Thymus (tissue), 11 donors: ENCODE measurements at regions not wholly inside any gene's neighbourhood (a gene's known extent, or its start where the extent isn't known, plus 50 kb on each side); places are given as distances from the start of the nearest gene placed in this dataset.

Source experiments
- DNase-seq, 9 donors: peaks; one replicate each; pipeline ENCODE4 v3.0.0-alpha.2; 2013; ENCODE audit warnings: low spot score in 9 of 9, low read depth in 6 of 9, missing footprints in 1 of 9
- H3K27ac ChIP-seq, 2 donors: one replicate each; pipeline ENCODE4 v1.5.1; 2013; ENCODE audit warnings: control low read depth in 1 of 2, low read depth in 1 of 2, low read length in 1 of 2, mild to moderate bottlenecking in 1 of 2, moderate library complexity in 1 of 2
- H3K27me3 ChIP-seq, 2 donors: one replicate each; pipeline ENCODE4 v1.5.1; 2013; ENCODE audit warnings: low read length in 1 of 2; ENCODE audit not compliant: control insufficient read depth in 2 of 2, insufficient read depth in 1 of 2
- H3K36me3 ChIP-seq, 2 donors: one replicate each; pipeline ENCODE4 v1.5.1; 2013; ENCODE audit warnings: low read length in 1 of 2, mild to moderate bottlenecking in 1 of 2, moderate library complexity in 1 of 2; ENCODE audit not compliant: control insufficient read depth in 2 of 2, insufficient read depth in 2 of 2
- H3K4me1 ChIP-seq, 2 donors: one replicate each; pipeline ENCODE4 v1.5.1; 2013; ENCODE audit warnings: low read length in 2 of 2; ENCODE audit not compliant: control insufficient read depth in 2 of 2, insufficient read depth in 2 of 2
- H3K4me3 ChIP-seq, 2 donors: one replicate each; pipeline ENCODE4 v1.5.1; 2013; ENCODE audit warnings: low read length in 2 of 2, control low read depth in 1 of 2, mild to moderate bottlenecking in 1 of 2
- H3K9me3 ChIP-seq, 2 donors: one replicate each; pipeline ENCODE4 v1.5.1; 2013; ENCODE audit warnings: low read length in 1 of 2, mild to moderate bottlenecking in 1 of 2; ENCODE audit not compliant: control insufficient read depth in 2 of 2, insufficient read depth in 1 of 2
- WGBS: extraction: QIAGEN DNeasy Blood & Tissue Kit; methylation state at CpG from one replicate; pipeline ENCODE4 v1.1.7; 2013; 5-methylcytosine and 5-hydroxymethylcytosine counted together
- donor health status: healthy.

- H3K36me3 ChIP-seq: no peaks in the 10 kb centered on the region
- no peaks in the 10 kb centered on the region for H3K27me3 ChIP-seq
- no peak overlapping the region for H3K4me3 ChIP-seq
- no peaks in the 10 kb centered on the region for H3K9me3 ChIP-seq
- WGBS: 74% methylated on average over 7 of the region's 7 CpGs
- DNase-seq: no peak
- H3K4me1 ChIP-seq: no peaks in the 10 kb centered on the region
- H3K27ac ChIP-seq: no peak overlapping the region
Measured at GRCh38 chr1:96474985-96475743, 246.4 kb upstream of the PTBP2 start.

DNA sequence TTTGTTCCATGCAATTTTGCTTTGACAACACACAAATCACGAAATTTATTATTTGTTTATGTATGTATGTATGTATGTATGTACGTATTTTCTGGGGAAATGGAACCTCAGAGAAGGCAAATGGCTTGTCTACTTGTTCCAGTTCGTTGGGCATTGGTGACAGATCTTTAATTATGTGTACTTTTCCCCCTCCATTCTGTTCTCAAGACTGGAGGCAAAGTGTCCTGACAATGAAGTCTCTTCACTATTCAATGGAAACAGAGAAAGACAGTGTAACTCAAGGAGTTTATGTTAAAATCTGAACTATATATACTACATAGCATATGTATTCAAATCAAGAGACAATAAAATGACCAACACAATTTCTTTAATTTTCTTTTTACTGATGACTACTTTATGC is 245.7 kb upstream of the PTBP2 start:
- Histone ChIP-seq H3K4me1 (no peaks in the 10 kb centered on the region), H3K36me3 (no peaks in the 10 kb centered on the region)
- WGBS: 57% methylated on average over 3 of the region's 3 CpGs

DNA sequence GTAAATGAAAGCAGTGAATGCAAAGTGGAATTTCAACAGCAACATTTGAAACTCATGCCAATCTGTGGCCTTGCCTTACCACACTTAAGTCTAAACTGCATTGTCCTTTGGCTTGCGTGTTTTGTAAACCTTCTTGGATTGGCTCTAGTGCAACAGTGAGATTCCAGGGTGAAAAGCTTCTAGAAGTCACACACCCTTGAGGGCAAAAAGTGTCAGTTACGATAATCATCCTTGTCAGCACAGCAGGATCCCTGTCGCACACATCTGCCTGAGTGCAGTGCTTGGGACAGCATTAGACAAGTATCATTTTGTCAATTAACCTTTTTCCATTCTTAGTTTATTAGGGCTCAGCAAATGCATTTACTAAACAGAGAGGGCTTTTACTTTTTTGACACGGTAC is 243.4 kb upstream of the PTBP2 start:
- WGBS: 91% methylated on average over 4 of the region's 4 CpGs

More for the DNA sequence above, 245.7 kb upstream of the PTBP2 start:
- no peak overlapping the region for H3K4me3 ChIP-seq
- no peaks in the 10 kb centered on the region for H3K27me3 ChIP-seq
- H3K27ac ChIP-seq: no peak overlapping the region
- H3K9me3 ChIP-seq: no peaks in the 10 kb centered on the region
- DNase-seq: no peak

GRCh38 chr1:96481409-96481808 is 240.2 kb upstream of the PTBP2 start:
- 33% methylated on average over 2 of the region's 2 CpGs for whole genome bisulfite sequencing
- no peak for DNase-seq

More for the DNA sequence above, 243.4 kb upstream of the PTBP2 start:
- no peaks in the 10 kb centered on the region for H3K36me3 ChIP-seq
- no peaks in the 10 kb centered on the region for H3K9me3 ChIP-seq
- H3K4me1 ChIP-seq: no peaks in the 10 kb centered on the region
- H3K4me3 ChIP-seq: no peak overlapping the region
- no peak for DNase-seq
- no peaks in the 10 kb centered on the region for H3K27me3 ChIP-seq
- no peak overlapping the region for H3K27ac ChIP-seq

GRCh38 chr1:96482616-96483015 is 239.0 kb upstream of the PTBP2 start:
- WGBS: 76% methylated on average over 4 of the region's 4 CpGs
- no peak for DNase-seq
- Histone ChIP-seq H3K36me3 (no peaks in the 10 kb centered on the region), H3K9me3 (no peaks in the 10 kb centered on the region), H3K4me1 (no peaks in the 10 kb centered on the region), H3K4me3 (no peak overlapping the region), H3K27me3 (no peaks in the 10 kb centered on the region), H3K27ac (no peak overlapping the region)

More at GRCh38 chr1:96481409-96481808, 240.2 kb upstream of the PTBP2 start:
- Histone ChIP-seq H3K4me1 (no peaks in the 10 kb centered on the region), H3K27me3 (no peaks in the 10 kb centered on the region), H3K36me3 (no peaks in the 10 kb centered on the region), H3K27ac (no peak overlapping the region), H3K4me3 (no peak overlapping the region), H3K9me3 (no peaks in the 10 kb centered on the region)

- no peak for DNase-seq
- no peaks in the 10 kb centered on the region for H3K27me3 ChIP-seq
- H3K9me3 ChIP-seq: no peaks in the 10 kb centered on the region
- no peak overlapping the region for H3K27ac ChIP-seq
- no peaks in the 10 kb centered on the region for H3K4me1 ChIP-seq
- no peaks in the 10 kb centered on the region for H3K36me3 ChIP-seq
- 70% methylated on average over 3 of the region's 3 CpGs for WGBS
- H3K4me3 ChIP-seq: no peak overlapping the region
Measured at GRCh38 chr1:96487394-96487793, 234.2 kb upstream of the PTBP2 start.

- DNase-seq: no peak
- Histone ChIP-seq H3K9me3 (no peaks in the 10 kb centered on the region), H3K27me3 (no peaks in the 10 kb centered on the region), H3K36me3 (no peaks in the 10 kb centered on the region), H3K27ac (no peak overlapping the region), H3K4me3 (no peak overlapping the region), H3K4me1 (no peaks in the 10 kb centered on the region)
- WGBS: 91% methylated on average over 5 of the region's 5 CpGs
Measured at GRCh38 chr1:96487971-96488370, 233.6 kb upstream of the PTBP2 start.

- H3K27ac ChIP-seq: no peak overlapping the region
- DNase-seq: no peak
- no peak overlapping the region for H3K4me3 ChIP-seq
- no peaks in the 10 kb centered on the region for H3K36me3 ChIP-seq
- no peaks in the 10 kb centered on the region for H3K4me1 ChIP-seq
- 81% methylated on average over 2 of the region's 2 CpGs for WGBS
- no peaks in the 10 kb centered on the region for H3K27me3 ChIP-seq
- no peaks in the 10 kb centered on the region for H3K9me3 ChIP-seq
Measured at GRCh38 chr1:96488777-96489176, 232.8 kb upstream of the PTBP2 start.

- Histone ChIP-seq H3K27ac (no peak overlapping the region), H3K36me3 (no peaks in the 10 kb centered on the region), H3K9me3 (no peaks in the 10 kb centered on the region), H3K27me3 (no peaks in the 10 kb centered on the region), H3K4me1 (no peaks in the 10 kb centered on the region), H3K4me3 (no peak overlapping the region)
- WGBS: 78% methylated on average over 4 of the region's 4 CpGs
- DNase-seq: no peak
Measured at GRCh38 chr1:96492236-96492635, 229.3 kb upstream of the PTBP2 start.
